Chondrocyte (in vitro differentiated cells): ENCODE measurements at regions not wholly inside any gene's neighbourhood (a gene's known extent, or its start where the extent isn't known, plus 50 kb on each side); places are given as distances from the start of the nearest gene placed in this dataset.

ENCODE experiments used
- DNase-seq: peaks from one replicate; pipeline ENCODE4 v3.0.0; 2021; ENCODE audit warnings: mixed read lengths, low spot score
- H3K27ac Mint-ChIP-seq: one replicate; pipeline ENCODE4 v1.8.0; 2021; ENCODE audit warnings: mild to moderate bottlenecking, moderate library complexity, mixed read lengths; ENCODE audit not compliant: unreplicated experiment
- H3K27me3 Mint-ChIP-seq: 2 replicates; pipeline ENCODE4 v1.8.0; 2021; ENCODE audit warnings: low read depth, mixed read lengths
- H3K36me3 Mint-ChIP-seq: 2 replicates; pipeline ENCODE4 v1.8.0; 2021; ENCODE audit warnings: low read depth, mixed read lengths
- H3K4me1 Mint-ChIP-seq: 2 replicates; pipeline ENCODE4 v1.8.0; 2021; ENCODE audit warnings: low read depth, mild to moderate bottlenecking, mixed read lengths
- H3K4me3 Mint-ChIP-seq: one replicate; pipeline ENCODE4 v1.8.0; 2021; ENCODE audit warnings: mild to moderate bottlenecking, moderate library complexity, mixed read lengths; ENCODE audit not compliant: unreplicated experiment
- H3K9me3 Mint-ChIP-seq: 2 replicates; pipeline ENCODE4 v1.8.0; 2021; ENCODE audit warnings: low read depth, mixed read lengths
- TF ChIP-seq, protein P1 (sequence below): fragments of 200-600 bp; sonication (generic); IDR thresholded peaks from 2 replicates; pipeline ENCODE4 v1.5.0; 2021; ENCODE audit warnings: antibody characterized with exemption, mild to moderate bottlenecking, moderate library complexity

DNA sequence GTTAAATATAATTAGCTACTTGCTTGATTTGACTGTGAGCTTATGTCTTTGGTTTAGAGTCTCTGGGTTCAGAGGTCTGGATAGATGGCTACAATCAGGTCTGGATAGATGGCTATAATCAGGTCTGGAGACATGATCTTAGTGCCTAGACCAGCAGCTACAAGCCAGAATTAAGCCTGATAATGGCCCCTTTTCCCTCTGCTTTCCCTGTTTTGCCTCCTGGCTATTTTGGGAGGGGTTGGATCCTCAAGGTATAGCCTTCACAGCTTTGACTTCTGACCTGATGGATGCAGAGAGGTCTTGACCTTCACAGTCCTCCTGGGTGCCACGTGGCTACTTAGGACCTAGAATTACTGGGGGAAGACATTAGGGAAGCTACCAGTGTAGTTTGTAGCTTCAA lies 877.7 kb downstream of the GALC start:
- Mint-ChIP-seq H3K36me3 (no peaks in the 10 kb centered on the region), H3K4me3 (no peak overlapping the region), H3K27me3 (no peaks in the 10 kb centered on the region), H3K27ac (no peak overlapping the region), H3K9me3 (peaks cover 7% of the 10 kb centered on the region), H3K4me1 (no peaks in the 10 kb centered on the region)
- TF ChIP-seq, protein P1, sequence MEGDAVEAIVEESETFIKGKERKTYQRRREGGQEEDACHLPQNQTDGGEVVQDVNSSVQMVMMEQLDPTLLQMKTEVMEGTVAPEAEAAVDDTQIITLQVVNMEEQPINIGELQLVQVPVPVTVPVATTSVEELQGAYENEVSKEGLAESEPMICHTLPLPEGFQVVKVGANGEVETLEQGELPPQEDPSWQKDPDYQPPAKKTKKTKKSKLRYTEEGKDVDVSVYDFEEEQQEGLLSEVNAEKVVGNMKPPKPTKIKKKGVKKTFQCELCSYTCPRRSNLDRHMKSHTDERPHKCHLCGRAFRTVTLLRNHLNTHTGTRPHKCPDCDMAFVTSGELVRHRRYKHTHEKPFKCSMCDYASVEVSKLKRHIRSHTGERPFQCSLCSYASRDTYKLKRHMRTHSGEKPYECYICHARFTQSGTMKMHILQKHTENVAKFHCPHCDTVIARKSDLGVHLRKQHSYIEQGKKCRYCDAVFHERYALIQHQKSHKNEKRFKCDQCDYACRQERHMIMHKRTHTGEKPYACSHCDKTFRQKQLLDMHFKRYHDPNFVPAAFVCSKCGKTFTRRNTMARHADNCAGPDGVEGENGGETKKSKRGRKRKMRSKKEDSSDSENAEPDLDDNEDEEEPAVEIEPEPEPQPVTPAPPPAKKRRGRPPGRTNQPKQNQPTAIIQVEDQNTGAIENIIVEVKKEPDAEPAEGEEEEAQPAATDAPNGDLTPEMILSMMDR = no peak
- no peak for DNase-seq

DNA sequence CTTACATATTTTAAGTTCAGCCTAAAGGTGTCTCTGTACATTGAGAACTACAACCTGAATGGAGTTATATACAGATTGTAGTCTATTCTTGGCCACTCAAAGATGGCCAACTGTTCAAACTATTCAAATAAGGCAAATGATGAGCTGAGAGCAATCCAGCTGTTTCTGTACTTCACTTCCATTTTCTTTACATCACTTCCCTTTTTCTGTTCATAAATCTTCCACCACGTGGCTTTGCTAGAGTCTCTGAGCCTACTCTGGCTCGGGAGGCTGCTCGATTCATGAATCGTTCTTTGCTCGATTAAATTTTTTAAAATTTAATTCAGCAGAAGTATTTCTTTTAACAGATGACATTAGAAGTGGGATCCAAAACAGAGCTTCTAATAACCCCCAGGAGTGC lies 879.7 kb downstream of the GALC start:
- no peaks in the 10 kb centered on the region for H3K27me3 Mint-ChIP-seq

DNA sequence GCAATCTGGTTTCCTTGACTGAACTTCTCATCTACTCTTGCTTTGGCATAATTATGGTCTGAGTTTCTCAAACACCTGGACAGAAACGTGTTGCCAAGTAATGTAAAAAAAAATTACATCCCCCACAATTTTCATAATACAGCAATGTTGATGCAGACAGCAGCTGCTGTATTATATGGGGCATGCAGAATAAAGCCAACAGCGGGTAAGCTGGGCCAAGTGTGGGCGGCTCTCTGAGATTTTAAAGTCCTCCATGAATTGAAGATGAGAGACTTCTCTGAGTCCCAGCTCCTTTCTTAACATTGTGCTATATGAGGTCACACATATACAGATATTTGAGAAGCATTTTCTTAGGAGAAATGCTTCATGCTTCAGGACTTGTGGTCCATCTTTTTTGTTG lies 881.2 kb downstream of the GALC start:
- peaks cover 11% of the 10 kb centered on the region for H3K4me1 Mint-ChIP-seq
- DNase-seq = no peak
- H3K27ac Mint-ChIP-seq = no peak overlapping the region
- no peak overlapping the region for H3K4me3 Mint-ChIP-seq
- no peaks in the 10 kb centered on the region for H3K9me3 Mint-ChIP-seq
- TF ChIP-seq, protein P1 = no peak
- no peaks in the 10 kb centered on the region for H3K27me3 Mint-ChIP-seq
- no peaks in the 10 kb centered on the region for H3K36me3 Mint-ChIP-seq

More for the DNA sequence above, 879.7 kb downstream of the GALC start:
- TF ChIP-seq, protein P1 = no peak
- H3K9me3 Mint-ChIP-seq = peaks cover 3% of the 10 kb centered on the region
- H3K36me3 Mint-ChIP-seq = no peaks in the 10 kb centered on the region
- no peak for DNase-seq
- no peak overlapping the region for H3K4me3 Mint-ChIP-seq
- H3K27ac Mint-ChIP-seq = no peak overlapping the region
- peaks cover 11% of the 10 kb centered on the region for H3K4me1 Mint-ChIP-seq

DNA sequence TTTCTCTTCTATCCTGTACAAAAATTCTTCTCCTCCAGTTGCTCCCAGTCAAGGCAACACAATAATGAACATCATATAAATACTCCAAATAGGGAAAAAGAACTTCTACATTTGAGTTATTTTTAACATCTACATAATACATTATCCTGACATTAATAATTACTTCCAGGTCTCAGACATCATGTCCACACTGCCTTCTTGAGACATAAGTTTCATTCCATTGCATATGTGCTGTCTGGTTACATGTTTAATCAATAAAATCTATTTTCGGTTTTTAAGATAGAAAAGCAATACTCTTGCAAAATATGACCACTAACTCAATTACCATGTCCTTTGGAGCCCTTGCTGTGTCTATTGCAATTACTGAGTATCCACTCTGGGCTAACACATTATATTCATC lies 881.9 kb downstream of the GALC start:
- DNase-seq = no peak
- Mint-ChIP-seq H3K27me3 (no peaks in the 10 kb centered on the region), H3K4me1 (peaks cover 11% of the 10 kb centered on the region), H3K4me3 (no peak overlapping the region), H3K36me3 (no peaks in the 10 kb centered on the region), H3K9me3 (no peaks in the 10 kb centered on the region), H3K27ac (no peak overlapping the region)
- TF ChIP-seq, protein P1 = no peak

DNA sequence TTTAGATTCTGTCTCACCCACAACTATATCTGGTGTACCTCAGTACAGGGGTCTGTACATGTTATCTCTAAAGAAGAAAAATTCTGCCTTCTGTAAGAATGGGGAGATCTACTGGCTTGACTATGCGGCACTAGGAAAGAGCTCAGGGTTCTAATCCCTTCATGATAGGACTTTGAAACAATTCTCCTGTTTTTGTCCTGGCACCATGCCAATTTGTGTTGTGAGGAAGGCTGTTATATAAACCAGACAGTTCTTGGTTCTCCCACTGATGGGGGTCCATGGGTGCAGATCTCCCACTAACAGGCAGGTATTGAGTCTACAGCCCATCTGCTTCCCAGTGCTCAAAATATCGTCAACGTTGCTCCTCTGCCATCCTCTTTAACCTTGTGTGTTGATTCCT lies 883.7 kb downstream of the GALC start:
- H3K4me3 Mint-ChIP-seq = no peak overlapping the region
- H3K36me3 Mint-ChIP-seq = no peaks in the 10 kb centered on the region
- TF ChIP-seq, protein P1 = no peak
- no peaks in the 10 kb centered on the region for H3K9me3 Mint-ChIP-seq
- H3K27me3 Mint-ChIP-seq = no peaks in the 10 kb centered on the region
- H3K4me1 Mint-ChIP-seq = peaks cover 11% of the 10 kb centered on the region
- H3K27ac Mint-ChIP-seq = no peak overlapping the region
- DNase-seq = no peak
